Right atrium auricular region (tissue), 2 donors: ENCODE measurements at regions not wholly inside any gene's neighbourhood (a gene's known extent, or its start where the extent isn't known, plus 50 kb on each side); places are given as distances from the start of the nearest gene placed in this dataset.

Experiments used
- DNase-seq: peaks from one replicate; pipeline ENCODE4 v3.0.0-alpha.2; 2019; ENCODE audit warnings: low spot score
- H3K27ac ChIP-seq, 2 donors: fragments of 200-600 bp; sonication (generic); 1 replicate in 1 of 2; 2 replicates in 1 of 2; pipeline ENCODE4 v1.5.1; 2016 to 2019
- H3K27me3 ChIP-seq, 2 donors: fragments of 200-600 bp; sonication (generic); one replicate each; pipeline versions ENCODE4 v1.5.1 to v1.6.0; 2017 to 2019
- H3K36me3 ChIP-seq: fragments of 200-600 bp; sonication (generic); one replicate; pipeline ENCODE4 v1.5.1; 2016
- H3K4me1 ChIP-seq, 2 donors: fragments of 200-600 bp; sonication (generic); one replicate each; pipeline versions ENCODE4 v1.5.1 to v1.6.0; 2017 to 2019
- H3K4me3 ChIP-seq, 2 donors: fragments of 200-600 bp; sonication (generic); 1 replicate in 1 of 2; 2 replicates in 1 of 2; pipeline ENCODE4 v1.5.1; 2017 to 2019; ENCODE audit warnings: mild to moderate bottlenecking in 1 of 2, moderate library complexity in 1 of 2
- H3K9me3 ChIP-seq, 2 donors: fragments of 200-600 bp; sonication (generic); one replicate each; pipeline ENCODE4 v1.5.1; 2019
- CTCF ChIP-seq, 2 donors: fragments of 200-600 bp; sonication (generic); IDR thresholded peaks; one replicate each; pipeline ENCODE4 v1.5.1; 2019; ENCODE audit warnings: antibody characterized with exemption in 2 of 2

DNA sequence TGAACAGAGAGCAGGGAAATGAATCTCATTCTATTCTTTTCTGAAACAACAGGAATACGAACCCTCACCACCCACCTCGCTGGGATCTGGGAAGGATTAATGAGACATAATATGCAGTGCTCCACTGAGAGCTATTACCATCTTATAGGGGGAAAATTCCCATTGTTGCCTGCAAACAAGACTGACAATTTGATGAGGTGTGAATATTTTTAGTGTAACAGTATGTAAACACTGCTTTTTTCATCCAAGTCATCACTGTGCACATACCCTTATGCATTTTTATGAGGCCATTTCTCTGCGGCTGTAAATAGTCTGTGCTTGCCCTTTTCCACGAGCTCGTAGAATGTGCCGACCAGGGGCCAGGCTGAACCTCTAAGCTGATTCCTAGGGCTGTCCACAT, 285.6 kb upstream of the CPEB2 start:
- Histone ChIP-seq H3K4me1 (no peaks in the 10 kb centered on the region), H3K36me3 (no peaks in the 10 kb centered on the region), H3K9me3 (no peaks in the 10 kb centered on the region), H3K27ac (no peak overlapping the region), H3K4me3 (no peak overlapping the region), H3K27me3 (no peaks in the 10 kb centered on the region)
- no peak for DNase-seq
- no peak for TF ChIP-seq CTCF (IDR thresholded peaks at IDR 0.05)

- Histone ChIP-seq H3K27me3 (no peaks in the 10 kb centered on the region), H3K4me3 (no peak overlapping the region), H3K4me1 (no peaks in the 10 kb centered on the region), H3K36me3 (no peaks in the 10 kb centered on the region), H3K27ac (no peak overlapping the region), H3K9me3 (no peaks in the 10 kb centered on the region)
- no peak for DNase-seq
- no peak for TF ChIP-seq CTCF (IDR thresholded peaks at IDR 0.05)
These were observed 283.2 kb upstream of the CPEB2 start for GRCh38 chr4:14719053-14719452.

DNA sequence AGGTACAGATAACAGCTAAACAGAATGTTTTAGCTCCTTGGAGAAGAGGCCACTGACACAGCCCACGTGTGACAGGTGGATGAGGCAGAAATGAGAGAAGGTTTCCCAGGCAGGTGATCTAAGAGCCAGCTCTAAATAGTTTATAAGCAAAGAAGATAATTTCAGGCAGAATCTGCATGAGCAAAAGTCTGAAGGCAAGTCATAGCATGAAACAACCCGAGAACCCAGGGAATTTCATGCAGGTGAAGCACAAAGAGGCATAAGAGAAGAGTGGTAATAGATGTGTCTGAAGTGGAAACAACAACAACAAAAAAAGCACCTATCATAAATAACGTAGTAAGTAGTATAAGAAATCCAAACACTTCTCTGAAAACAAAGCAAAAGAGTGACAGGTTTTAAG, 275.8 kb upstream of the CPEB2 start:
- H3K27ac ChIP-seq: no peak overlapping the region
- DNase-seq: no peak
- H3K36me3 ChIP-seq: no peaks in the 10 kb centered on the region
- H3K4me1 ChIP-seq: no peaks in the 10 kb centered on the region
- no peak overlapping the region for H3K4me3 ChIP-seq
- H3K9me3 ChIP-seq: no peaks in the 10 kb centered on the region
- TF ChIP-seq CTCF (IDR thresholded peaks at IDR 0.05): no peak
- H3K27me3 ChIP-seq: no peaks in the 10 kb centered on the region

- Histone ChIP-seq H3K36me3 (no peaks in the 10 kb centered on the region), H3K27me3 (no peaks in the 10 kb centered on the region), H3K9me3 (no peaks in the 10 kb centered on the region), H3K27ac (no peak overlapping the region), H3K4me1 (no peaks in the 10 kb centered on the region), H3K4me3 (no peak overlapping the region)
- no peak for TF ChIP-seq CTCF (IDR thresholded peaks at IDR 0.05)
- no peak for DNase-seq
These were observed 275.4 kb upstream of the CPEB2 start for GRCh38 chr4:14726877-14727361.

DNA sequence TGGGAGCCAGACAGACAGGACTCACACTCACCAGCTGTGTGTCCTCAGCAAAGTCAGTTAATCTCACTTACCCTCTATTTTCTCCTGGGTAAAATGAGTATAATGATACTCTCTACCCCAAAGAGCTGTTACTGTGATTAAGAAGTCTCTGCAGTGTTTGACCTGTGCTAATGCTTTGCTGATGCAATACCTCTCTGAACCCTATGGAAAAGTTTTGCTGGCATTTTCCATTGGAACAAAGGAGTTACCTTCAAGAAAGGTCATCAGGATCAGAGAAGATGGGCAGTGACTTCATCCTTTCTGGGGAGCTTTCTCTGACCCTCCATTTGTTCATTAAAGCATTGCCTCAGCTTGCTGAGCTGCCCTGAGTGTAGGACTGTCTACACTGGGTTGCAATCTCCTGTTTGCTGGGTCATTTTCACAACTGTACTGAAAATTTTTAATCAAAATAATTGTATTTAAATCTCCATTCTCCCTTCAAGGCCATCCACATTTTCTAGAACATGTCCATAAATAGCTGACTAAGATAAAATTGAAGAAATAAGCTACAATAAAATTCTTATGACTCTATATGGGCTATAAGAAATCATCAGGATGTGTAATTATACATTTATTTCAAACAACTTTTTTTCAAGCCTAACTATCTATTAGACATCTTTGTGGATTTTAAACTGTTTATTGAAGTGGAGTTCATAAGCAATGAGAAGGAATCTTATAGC, 272.8 kb upstream of the CPEB2 start:
- no peaks in the 10 kb centered on the region for H3K9me3 ChIP-seq
- no peak overlapping the region for H3K4me3 ChIP-seq
- no peaks in the 10 kb centered on the region for H3K27me3 ChIP-seq
- no peak overlapping the region for H3K27ac ChIP-seq
- no peaks in the 10 kb centered on the region for H3K36me3 ChIP-seq
- TF ChIP-seq CTCF (IDR thresholded peaks at IDR 0.05): no peak
- H3K4me1 ChIP-seq: no peaks in the 10 kb centered on the region
- DNase-seq: no peak

GRCh38 chr4:14742054-14742453, 260.2 kb upstream of the CPEB2 start:
- no peak for TF ChIP-seq CTCF (IDR thresholded peaks at IDR 0.05)
- H3K4me1 ChIP-seq: no peaks in the 10 kb centered on the region
- DNase-seq: no peak
- H3K4me3 ChIP-seq: no peak overlapping the region
- H3K9me3 ChIP-seq: no peaks in the 10 kb centered on the region
- H3K36me3 ChIP-seq: no peaks in the 10 kb centered on the region
- no peak overlapping the region for H3K27ac ChIP-seq
- no peaks in the 10 kb centered on the region for H3K27me3 ChIP-seq
